GM13976 (cell line): ENCODE measurements at regions not wholly inside any gene's neighbourhood (a gene's known extent, or its start where the extent isn't known, plus 50 kb on each side); places are given as distances from the start of the nearest gene placed in this dataset.

Experiments used
- DNase-seq: peaks from one replicate; pipeline ENCODE4 v3.0.0; 2012; ENCODE audit warnings: low spot score
- in situ Hi-C: fragments of 300-500 bp; cut with MboI; formaldehyde crosslinking; loops from one replicate; pipeline ENCODE4 v1.12.0; 2022; ENCODE audit warnings: low sequenced_read_pairs, mixed read lengths, inconsistent platforms; ENCODE audit not compliant: unreplicated experiment
- TF ChIP-seq, protein P1 (sequence below): IDR thresholded peaks from 2 replicates; pipeline ENCODE4 v1.5.1; 2012; ENCODE audit warnings: borderline replicate concordance, mild to moderate bottlenecking; ENCODE audit not compliant: insufficient read depth; ENCODE audit errors: extremely low read depth, missing control alignments, control extremely low read depth

DNA sequence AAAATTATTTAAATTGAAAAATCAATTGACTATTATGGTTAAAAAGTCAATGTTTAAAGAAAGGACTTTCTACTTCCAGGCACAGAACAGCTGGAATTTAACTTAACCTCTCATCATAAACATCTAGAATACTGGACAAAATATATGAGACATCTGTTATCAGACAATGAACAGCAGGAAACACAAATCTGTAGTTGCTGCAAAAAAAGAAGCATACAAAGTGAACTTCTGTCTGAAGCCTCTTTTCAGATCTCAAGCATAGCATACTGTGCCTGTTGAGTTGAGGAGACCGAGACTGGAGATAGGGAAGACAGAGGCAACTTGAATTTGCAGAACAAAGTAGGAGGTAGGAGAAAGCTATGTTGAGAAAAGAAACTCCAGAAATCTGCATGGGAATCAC, 140.0 kb upstream of the CBLB start:
- in situ Hi-C loops, result no loop called here
- TF ChIP-seq, protein P1, sequence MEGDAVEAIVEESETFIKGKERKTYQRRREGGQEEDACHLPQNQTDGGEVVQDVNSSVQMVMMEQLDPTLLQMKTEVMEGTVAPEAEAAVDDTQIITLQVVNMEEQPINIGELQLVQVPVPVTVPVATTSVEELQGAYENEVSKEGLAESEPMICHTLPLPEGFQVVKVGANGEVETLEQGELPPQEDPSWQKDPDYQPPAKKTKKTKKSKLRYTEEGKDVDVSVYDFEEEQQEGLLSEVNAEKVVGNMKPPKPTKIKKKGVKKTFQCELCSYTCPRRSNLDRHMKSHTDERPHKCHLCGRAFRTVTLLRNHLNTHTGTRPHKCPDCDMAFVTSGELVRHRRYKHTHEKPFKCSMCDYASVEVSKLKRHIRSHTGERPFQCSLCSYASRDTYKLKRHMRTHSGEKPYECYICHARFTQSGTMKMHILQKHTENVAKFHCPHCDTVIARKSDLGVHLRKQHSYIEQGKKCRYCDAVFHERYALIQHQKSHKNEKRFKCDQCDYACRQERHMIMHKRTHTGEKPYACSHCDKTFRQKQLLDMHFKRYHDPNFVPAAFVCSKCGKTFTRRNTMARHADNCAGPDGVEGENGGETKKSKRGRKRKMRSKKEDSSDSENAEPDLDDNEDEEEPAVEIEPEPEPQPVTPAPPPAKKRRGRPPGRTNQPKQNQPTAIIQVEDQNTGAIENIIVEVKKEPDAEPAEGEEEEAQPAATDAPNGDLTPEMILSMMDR, result no peak
- DNase-seq, result no peak

DNA sequence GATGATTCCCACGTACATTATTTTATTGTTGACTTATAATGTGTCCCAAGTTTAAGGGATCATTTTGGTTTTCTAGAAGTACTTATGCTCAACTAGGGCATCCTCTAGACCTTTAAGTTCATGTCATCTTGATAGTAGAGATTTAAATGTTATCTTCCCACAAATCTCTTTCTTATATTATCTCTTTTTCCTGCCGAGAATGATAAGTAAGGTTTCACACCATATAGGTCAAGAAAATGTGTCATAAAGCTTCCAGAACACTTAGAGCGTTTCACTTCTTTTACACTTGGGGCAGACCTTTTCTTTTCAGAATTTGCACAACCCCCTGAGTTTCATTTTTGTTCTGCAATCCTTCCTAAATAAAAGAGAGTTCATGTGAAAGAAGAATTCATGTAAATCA, 142.0 kb upstream of the CBLB start:
- in situ Hi-C loops, result no loop called here
- no peak for DNase-seq
- TF ChIP-seq, protein P1, result no peak

DNA sequence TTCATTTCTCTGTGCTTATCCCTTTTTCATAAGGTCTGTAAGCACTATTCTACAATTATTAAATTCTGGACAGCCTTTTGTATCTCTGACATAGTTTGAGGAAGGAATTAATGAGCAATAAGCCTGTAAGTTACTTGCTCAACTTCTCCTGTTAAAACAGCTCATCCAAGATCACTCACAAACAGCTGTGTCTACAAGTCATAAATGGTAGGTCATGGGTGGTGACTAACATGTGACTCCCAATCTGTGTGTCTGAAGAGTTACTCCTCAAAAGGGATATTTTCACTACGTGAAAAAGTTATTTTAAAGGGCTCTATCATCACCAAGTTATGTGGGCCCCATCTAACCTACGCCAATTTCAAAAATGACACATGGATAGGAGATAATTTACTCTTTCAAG, 145.2 kb upstream of the CBLB start:
- TF ChIP-seq, protein P1, result no peak

DNA sequence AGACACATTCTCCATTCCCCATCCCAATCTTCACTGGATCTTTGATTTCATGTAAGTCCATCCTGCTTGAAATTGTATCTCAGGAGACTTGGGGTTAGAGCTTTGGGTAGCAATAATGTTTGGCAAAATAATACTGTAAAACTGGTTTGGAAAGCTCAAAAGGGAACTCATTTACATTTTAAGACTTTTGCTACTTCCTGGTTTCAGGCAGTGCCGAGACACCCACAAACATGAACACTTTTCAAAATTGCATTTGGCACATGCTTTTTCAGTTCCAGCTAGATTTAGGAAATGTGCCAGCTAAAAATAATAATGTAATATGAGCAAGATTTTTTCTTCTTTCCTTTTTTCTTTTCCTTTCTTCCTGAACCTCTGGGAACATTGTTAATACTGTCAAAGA, 145.7 kb upstream of the CBLB start:
- TF ChIP-seq, protein P1, result no peak
- in situ Hi-C loops, result no loop called here
- no peak for DNase-seq

More for the DNA sequence above, 145.2 kb upstream of the CBLB start:
- in situ Hi-C loops, result no loop called here
- no peak for DNase-seq

DNA sequence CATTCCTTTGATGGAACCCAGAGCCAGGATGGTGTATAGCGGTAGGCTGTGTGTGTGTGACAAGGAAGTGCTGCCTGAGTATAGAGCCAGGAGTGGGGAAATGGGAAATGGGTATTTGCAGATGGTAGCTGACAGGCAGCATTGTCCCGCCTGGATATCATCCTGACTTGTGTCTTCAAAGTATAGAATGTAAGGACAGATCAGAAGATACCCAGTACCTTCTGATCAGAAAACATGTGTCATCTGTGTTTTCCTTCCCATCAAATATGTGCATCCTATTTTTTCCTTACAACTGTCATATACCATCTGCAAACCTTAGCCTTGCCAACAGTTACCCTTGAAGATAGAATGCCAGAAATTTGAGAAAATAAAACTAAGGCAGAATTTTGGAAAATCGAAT, 146.2 kb upstream of the CBLB start:
- in situ Hi-C loops, result no loop called here
- TF ChIP-seq, protein P1, result no peak
- no peak for DNase-seq

DNA sequence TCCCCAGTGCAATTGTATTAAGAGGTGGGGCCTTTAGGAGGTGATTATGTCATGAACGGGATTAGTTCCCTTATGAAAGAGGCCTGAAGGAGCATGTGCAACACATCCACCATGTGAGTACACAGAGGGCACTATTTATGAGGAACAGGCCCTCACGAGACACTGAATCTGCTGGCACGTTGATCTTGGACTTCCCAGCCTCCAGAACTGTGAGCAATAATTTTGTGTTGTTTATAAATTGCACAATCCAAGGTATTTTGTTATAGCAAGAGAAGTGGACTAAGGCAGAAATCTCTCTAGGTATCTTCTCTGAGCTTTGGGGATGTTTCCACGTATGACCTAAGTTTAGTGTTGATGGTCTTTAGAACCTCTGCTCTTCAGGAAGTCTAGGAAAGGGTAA, 149.3 kb upstream of the CBLB start:
- TF ChIP-seq, protein P1, result no peak
- no peak for DNase-seq
- in situ Hi-C loops, result no loop called here
